GM23338 (cell line): ENCODE measurements at regions not wholly inside any gene's neighbourhood (a gene's known extent, or its start where the extent isn't known, plus 50 kb on each side); places are given as distances from the start of the nearest gene placed in this dataset.

ENCODE experiments used
- ATAC-seq: fragments of 200-7000 bp; cut with Tn5 transposase; 3 replicates; pipeline ENCODE4 v1.9.1; 2020
- DNase-seq: peaks from one replicate; pipeline ENCODE4 v3.0.0-alpha.2; 2015; ENCODE audit warnings: low spot score
- H2AFZ ChIP-seq: fragments of 200-600 bp; sonication (generic); 2 replicates; pipeline ENCODE4 v1.8.0; 2016; ENCODE audit warnings: antibody characterized with exemption, mild to moderate bottlenecking, moderate library complexity
- H3F3A ChIP-seq: fragments of 200-600 bp; sonication (generic); replicated peaks from 2 replicates; pipeline ENCODE4 v1.8.0; 2017; ENCODE audit warnings: antibody characterized with exemption, mixed run types, low read depth
- H3K27ac ChIP-seq: fragments of 200-600 bp; sonication (generic); 2 replicates; pipeline ENCODE4 v1.6.1; 2016; ENCODE audit warnings: low read depth
- H3K27me3 ChIP-seq: fragments of 200-600 bp; sonication (generic); 2 replicates; pipeline ENCODE4 v1.8.0; 2016; ENCODE audit warnings: mild to moderate bottlenecking, mixed run types, moderate library complexity; ENCODE audit not compliant: insufficient read depth
- H3K36me3 ChIP-seq: fragments of 200-600 bp; sonication (generic); 2 replicates; pipeline ENCODE4 v1.8.0; 2016; ENCODE audit warnings: mild to moderate bottlenecking; ENCODE audit not compliant: insufficient read depth
- H3K4me1 ChIP-seq: fragments of 200-600 bp; sonication (generic); 2 replicates; pipeline ENCODE4 v1.8.0; 2016; ENCODE audit warnings: mild to moderate bottlenecking, moderate library complexity; ENCODE audit not compliant: insufficient read depth
- H3K4me2 ChIP-seq: fragments of 200-600 bp; sonication (generic); 2 replicates; pipeline ENCODE4 v1.7.1; 2017; ENCODE audit warnings: mixed run types
- H3K4me3 ChIP-seq: fragments of 200-600 bp; sonication (generic); 2 replicates; pipeline ENCODE4 v1.6.1; 2016; ENCODE audit warnings: mixed run types
- H3K79me2 ChIP-seq: fragments of 200-600 bp; sonication (generic); replicated peaks from 2 replicates; pipeline ENCODE4 v1.8.0; 2017; ENCODE audit warnings: mild to moderate bottlenecking; ENCODE audit not compliant: insufficient read depth
- H3K9me2 ChIP-seq: fragments of 200-600 bp; sonication (generic); 2 replicates; pipeline ENCODE4 v1.8.0; 2017; ENCODE audit not compliant: insufficient read depth
- H4K20me1 ChIP-seq: fragments of 200-600 bp; sonication (generic); replicated peaks from 2 replicates; pipeline ENCODE4 v1.8.0; 2017; ENCODE audit warnings: mild to moderate bottlenecking; ENCODE audit not compliant: insufficient read depth
- H3K27ac Mint-ChIP-seq: 2 replicates; pipeline ENCODE4 v1.8.0; 2020; ENCODE audit warnings: inconsistent platforms, mild to moderate bottlenecking, moderate library complexity, mixed read lengths
- H3K27me3 Mint-ChIP-seq: 3 replicates; pipeline ENCODE4 v1.8.0; 2022; ENCODE audit warnings: low read depth, mild to moderate bottlenecking, moderate library complexity, mixed read lengths, inconsistent platforms; ENCODE audit not compliant: insufficient read depth, poor library complexity
- H3K36me3 Mint-ChIP-seq: 3 replicates; pipeline ENCODE4 v1.8.0; 2021; ENCODE audit warnings: low read depth, mild to moderate bottlenecking, inconsistent platforms, moderate library complexity, mixed read lengths
- H3K4me1 Mint-ChIP-seq: 3 replicates; pipeline ENCODE4 v1.8.0; 2020; ENCODE audit warnings: mild to moderate bottlenecking, inconsistent platforms, mixed read lengths
- H3K4me3 Mint-ChIP-seq: 3 replicates; pipeline ENCODE4 v1.8.0; 2021; ENCODE audit warnings: moderate library complexity, mild to moderate bottlenecking, inconsistent platforms, mixed read lengths
- H3K9me3 Mint-ChIP-seq: 3 replicates; pipeline ENCODE4 v1.8.0; 2020; ENCODE audit warnings: moderate library complexity, mild to moderate bottlenecking, inconsistent platforms, mixed read lengths
- CREB1 ChIP-seq: fragments of 250-450 bp; sonication (Bioruptor Pico); IDR thresholded peaks from 2 replicates; pipeline ENCODE4 v1.5.0; 2020; ENCODE audit warnings: low read depth, mild to moderate bottlenecking, moderate library complexity
- EZH2 ChIP-seq: fragments of 200-600 bp; sonication (generic); IDR thresholded peaks from one replicate; pipeline ENCODE4 v1.8.0; 2017; ENCODE audit warnings: antibody characterized with exemption, mild to moderate bottlenecking, low read depth; ENCODE audit not compliant: unreplicated experiment
- EZH2phosphoT487 ChIP-seq: fragments of 200-600 bp; sonication (generic); IDR thresholded peaks from one replicate; pipeline ENCODE4 v1.8.1; 2018; ENCODE audit warnings: antibody characterized with exemption; ENCODE audit not compliant: unreplicated experiment
- JUNB ChIP-seq: IDR thresholded peaks from one replicate; pipeline ENCODE4 v1.6.1; 2016; ENCODE audit warnings: antibody characterized with exemption; ENCODE audit not compliant: unreplicated experiment
- NANOG ChIP-seq: IDR thresholded peaks from 2 replicates; pipeline ENCODE4 v1.6.1; 2016; ENCODE audit warnings: antibody characterized with exemption, borderline replicate concordance
- POLR2AphosphoS5 ChIP-seq: IDR thresholded peaks from 2 replicates; pipeline ENCODE4 v1.6.1; 2016; ENCODE audit warnings: antibody characterized with exemption, low read depth
- STAT1 ChIP-seq: IDR thresholded peaks from one replicate; pipeline ENCODE4 v1.6.1; 2016; ENCODE audit warnings: antibody characterized with exemption; ENCODE audit not compliant: unreplicated experiment
- ZNF114 ChIP-seq: fragments of 250-450 bp; sonication (Bioruptor Pico); IDR thresholded peaks from 2 replicates; pipeline ENCODE4 v1.5.0; 2020; ENCODE audit warnings: mild to moderate bottlenecking, moderate library complexity
- ZNF331 ChIP-seq: fragments of 250-450 bp; sonication (Bioruptor Pico); IDR thresholded peaks from 2 replicates; pipeline ENCODE4 v1.5.0; 2020; ENCODE audit warnings: low read depth, mild to moderate bottlenecking, moderate library complexity
- TF ChIP-seq, protein P1 (sequence below): IDR thresholded peaks from 2 replicates; pipeline ENCODE4 v1.6.1; 2016; ENCODE audit warnings: antibody characterized with exemption
- TF ChIP-seq, protein P2 (sequence below), 2 experiments: fragments of 200-600 bp in 1 of 2; sonication (generic) in 1 of 2; conservative IDR thresholded peaks; 2 replicates each; pipeline versions ENCODE4 v1.5.1 to v1.6.1; 2016 to 2017; ENCODE audit warnings: antibody characterized with exemption in 2 of 2, low read depth in 2 of 2, mild to moderate bottlenecking in 2 of 2, moderate library complexity in 1 of 2
- TF ChIP-seq, protein P3 (sequence below): fragments of 250-450 bp; sonication (Bioruptor Pico); IDR thresholded peaks from 2 replicates; pipeline ENCODE4 v1.5.0; 2020; ENCODE audit warnings: mild to moderate bottlenecking, moderate library complexity
- TF ChIP-seq, protein P4 (sequence below): IDR thresholded peaks from one replicate; pipeline ENCODE4 v1.6.1; 2018; ENCODE audit warnings: antibody characterized with exemption; ENCODE audit not compliant: unreplicated experiment

DNA sequence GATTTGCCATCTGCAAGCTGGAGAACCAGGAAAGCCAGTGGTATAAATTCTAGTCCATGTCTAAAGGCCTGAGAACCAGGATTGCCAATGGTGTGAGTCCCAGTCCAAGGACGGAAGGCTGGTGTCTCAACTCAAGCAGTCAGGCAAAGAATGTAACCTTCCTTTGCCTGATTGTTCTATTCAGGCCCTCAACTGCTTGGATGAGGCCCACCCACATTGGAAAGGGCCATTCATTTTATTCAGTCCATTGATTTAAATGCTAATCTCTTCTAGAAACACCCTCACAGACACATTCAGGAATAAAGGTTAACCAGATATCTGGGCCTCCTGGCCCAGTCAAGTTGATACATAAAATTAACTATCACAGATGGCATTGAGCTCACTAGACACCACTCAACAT is 427.8 kb downstream of the ZNF608 start:
- H3K4me1 ChIP-seq = no peaks in the 10 kb centered on the region
- H3K9me3 Mint-ChIP-seq = peaks cover 7% of the 10 kb centered on the region
- peaks cover 2% of the 10 kb centered on the region; the same call in 1 of the 3 replicates for H3K4me1 Mint-ChIP-seq
- ATAC-seq = no peak
- H3K27me3 ChIP-seq = no peaks in the 10 kb centered on the region
- H3K27ac Mint-ChIP-seq = no peak overlapping the region
- DNase-seq = no peak
- TF ChIP-seq, protein P1, sequence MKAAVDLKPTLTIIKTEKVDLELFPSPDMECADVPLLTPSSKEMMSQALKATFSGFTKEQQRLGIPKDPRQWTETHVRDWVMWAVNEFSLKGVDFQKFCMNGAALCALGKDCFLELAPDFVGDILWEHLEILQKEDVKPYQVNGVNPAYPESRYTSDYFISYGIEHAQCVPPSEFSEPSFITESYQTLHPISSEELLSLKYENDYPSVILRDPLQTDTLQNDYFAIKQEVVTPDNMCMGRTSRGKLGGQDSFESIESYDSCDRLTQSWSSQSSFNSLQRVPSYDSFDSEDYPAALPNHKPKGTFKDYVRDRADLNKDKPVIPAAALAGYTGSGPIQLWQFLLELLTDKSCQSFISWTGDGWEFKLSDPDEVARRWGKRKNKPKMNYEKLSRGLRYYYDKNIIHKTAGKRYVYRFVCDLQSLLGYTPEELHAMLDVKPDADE = no peak
- TF ChIP-seq CREB1 (CRISPR knock-in tag) (no peak), EZH2 (no peak), JUNB (no peak), EZH2phosphoT487 (no peak), NANOG (no peak), ZNF331 (CRISPR knock-in tag) (no peak), STAT1 (no peak), ZNF114 (CRISPR knock-in tag) (no peak), POLR2AphosphoS5 (no peak)
- TF ChIP-seq, protein P2, sequence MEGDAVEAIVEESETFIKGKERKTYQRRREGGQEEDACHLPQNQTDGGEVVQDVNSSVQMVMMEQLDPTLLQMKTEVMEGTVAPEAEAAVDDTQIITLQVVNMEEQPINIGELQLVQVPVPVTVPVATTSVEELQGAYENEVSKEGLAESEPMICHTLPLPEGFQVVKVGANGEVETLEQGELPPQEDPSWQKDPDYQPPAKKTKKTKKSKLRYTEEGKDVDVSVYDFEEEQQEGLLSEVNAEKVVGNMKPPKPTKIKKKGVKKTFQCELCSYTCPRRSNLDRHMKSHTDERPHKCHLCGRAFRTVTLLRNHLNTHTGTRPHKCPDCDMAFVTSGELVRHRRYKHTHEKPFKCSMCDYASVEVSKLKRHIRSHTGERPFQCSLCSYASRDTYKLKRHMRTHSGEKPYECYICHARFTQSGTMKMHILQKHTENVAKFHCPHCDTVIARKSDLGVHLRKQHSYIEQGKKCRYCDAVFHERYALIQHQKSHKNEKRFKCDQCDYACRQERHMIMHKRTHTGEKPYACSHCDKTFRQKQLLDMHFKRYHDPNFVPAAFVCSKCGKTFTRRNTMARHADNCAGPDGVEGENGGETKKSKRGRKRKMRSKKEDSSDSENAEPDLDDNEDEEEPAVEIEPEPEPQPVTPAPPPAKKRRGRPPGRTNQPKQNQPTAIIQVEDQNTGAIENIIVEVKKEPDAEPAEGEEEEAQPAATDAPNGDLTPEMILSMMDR (conservative IDR thresholded peaks at IDR 0.05; ENCODE audit: low read depth in 2 of 2) = no peak
- TF ChIP-seq, protein P3, sequence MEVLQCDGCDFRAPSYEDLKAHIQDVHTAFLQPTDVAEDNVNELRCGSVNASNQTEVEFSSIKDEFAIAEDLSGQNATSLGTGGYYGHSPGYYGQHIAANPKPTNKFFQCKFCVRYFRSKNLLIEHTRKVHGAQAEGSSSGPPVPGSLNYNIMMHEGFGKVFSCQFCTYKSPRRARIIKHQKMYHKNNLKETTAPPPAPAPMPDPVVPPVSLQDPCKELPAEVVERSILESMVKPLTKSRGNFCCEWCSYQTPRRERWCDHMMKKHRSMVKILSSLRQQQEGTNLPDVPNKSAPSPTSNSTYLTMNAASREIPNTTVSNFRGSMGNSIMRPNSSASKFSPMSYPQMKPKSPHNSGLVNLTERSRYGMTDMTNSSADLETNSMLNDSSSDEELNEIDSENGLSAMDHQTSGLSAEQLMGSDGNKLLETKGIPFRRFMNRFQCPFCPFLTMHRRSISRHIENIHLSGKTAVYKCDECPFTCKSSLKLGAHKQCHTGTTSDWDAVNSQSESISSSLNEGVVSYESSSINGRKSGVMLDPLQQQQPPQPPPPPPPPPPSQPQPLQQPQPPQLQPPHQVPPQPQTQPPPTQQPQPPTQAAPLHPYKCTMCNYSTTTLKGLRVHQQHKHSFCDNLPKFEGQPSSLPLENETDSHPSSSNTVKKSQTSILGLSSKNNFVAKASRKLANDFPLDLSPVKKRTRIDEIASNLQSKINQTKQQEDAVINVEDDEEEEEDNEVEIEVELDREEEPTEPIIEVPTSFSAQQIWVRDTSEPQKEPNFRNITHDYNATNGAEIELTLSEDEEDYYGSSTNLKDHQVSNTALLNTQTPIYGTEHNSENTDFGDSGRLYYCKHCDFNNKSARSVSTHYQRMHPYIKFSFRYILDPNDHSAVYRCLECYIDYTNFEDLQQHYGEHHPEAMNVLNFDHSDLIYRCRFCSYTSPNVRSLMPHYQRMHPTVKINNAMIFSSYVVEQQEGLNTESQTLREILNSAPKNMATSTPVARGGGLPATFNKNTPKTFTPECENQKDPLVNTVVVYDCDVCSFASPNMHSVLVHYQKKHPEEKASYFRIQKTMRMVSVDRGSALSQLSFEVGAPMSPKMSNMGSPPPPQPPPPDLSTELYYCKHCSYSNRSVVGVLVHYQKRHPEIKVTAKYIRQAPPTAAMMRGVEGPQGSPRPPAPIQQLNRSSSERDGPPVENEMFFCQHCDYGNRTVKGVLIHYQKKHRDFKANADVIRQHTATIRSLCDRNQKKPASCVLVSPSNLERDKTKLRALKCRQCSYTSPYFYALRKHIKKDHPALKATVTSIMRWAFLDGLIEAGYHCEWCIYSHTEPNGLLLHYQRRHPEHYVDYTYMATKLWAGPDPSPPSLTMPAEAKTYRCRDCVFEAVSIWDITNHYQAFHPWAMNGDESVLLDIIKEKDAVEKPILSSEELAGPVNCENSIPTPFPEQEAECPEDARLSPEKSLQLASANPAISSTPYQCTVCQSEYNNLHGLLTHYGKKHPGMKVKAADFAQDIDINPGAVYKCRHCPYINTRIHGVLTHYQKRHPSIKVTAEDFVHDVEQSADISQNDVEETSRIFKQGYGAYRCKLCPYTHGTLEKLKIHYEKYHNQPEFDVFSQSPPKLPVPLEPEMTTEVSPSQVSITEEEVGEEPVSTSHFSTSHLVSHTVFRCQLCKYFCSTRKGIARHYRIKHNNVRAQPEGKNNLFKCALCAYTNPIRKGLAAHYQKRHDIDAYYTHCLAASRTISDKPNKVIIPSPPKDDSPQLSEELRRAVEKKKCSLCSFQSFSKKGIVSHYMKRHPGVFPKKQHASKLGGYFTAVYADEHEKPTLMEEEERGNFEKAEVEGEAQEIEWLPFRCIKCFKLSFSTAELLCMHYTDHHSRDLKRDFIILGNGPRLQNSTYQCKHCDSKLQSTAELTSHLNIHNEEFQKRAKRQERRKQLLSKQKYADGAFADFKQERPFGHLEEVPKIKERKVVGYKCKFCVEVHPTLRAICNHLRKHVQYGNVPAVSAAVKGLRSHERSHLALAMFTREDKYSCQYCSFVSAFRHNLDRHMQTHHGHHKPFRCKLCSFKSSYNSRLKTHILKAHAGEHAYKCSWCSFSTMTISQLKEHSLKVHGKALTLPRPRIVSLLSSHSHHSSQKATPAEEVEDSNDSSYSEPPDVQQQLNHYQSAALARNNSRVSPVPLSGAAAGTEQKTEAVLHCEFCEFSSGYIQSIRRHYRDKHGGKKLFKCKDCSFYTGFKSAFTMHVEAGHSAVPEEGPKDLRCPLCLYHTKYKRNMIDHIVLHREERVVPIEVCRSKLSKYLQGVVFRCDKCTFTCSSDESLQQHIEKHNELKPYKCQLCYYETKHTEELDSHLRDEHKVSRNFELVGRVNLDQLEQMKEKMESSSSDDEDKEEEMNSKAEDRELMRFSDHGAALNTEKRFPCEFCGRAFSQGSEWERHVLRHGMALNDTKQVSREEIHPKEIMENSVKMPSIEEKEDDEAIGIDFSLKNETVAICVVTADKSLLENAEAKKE (CRISPR knock-in tag) = no peak
- TF ChIP-seq, protein P4, sequence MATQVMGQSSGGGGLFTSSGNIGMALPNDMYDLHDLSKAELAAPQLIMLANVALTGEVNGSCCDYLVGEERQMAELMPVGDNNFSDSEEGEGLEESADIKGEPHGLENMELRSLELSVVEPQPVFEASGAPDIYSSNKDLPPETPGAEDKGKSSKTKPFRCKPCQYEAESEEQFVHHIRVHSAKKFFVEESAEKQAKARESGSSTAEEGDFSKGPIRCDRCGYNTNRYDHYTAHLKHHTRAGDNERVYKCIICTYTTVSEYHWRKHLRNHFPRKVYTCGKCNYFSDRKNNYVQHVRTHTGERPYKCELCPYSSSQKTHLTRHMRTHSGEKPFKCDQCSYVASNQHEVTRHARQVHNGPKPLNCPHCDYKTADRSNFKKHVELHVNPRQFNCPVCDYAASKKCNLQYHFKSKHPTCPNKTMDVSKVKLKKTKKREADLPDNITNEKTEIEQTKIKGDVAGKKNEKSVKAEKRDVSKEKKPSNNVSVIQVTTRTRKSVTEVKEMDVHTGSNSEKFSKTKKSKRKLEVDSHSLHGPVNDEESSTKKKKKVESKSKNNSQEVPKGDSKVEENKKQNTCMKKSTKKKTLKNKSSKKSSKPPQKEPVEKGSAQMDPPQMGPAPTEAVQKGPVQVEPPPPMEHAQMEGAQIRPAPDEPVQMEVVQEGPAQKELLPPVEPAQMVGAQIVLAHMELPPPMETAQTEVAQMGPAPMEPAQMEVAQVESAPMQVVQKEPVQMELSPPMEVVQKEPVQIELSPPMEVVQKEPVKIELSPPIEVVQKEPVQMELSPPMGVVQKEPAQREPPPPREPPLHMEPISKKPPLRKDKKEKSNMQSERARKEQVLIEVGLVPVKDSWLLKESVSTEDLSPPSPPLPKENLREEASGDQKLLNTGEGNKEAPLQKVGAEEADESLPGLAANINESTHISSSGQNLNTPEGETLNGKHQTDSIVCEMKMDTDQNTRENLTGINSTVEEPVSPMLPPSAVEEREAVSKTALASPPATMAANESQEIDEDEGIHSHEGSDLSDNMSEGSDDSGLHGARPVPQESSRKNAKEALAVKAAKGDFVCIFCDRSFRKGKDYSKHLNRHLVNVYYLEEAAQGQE = no peak
- H3K4me3 ChIP-seq = no peak overlapping the region
- H3K36me3 ChIP-seq = peaks cover 9% of the 10 kb centered on the region; the same call in 1 of the 2 replicates
- H3F3A ChIP-seq = no peaks in the 10 kb centered on the region
- no peak overlapping the region for H2AFZ ChIP-seq
- H3K4me3 Mint-ChIP-seq = no peak overlapping the region
- no peaks in the 10 kb centered on the region for H4K20me1 ChIP-seq
- peaks cover 12% of the 10 kb centered on the region for H3K36me3 Mint-ChIP-seq
- no peaks in the 10 kb centered on the region for H3K79me2 ChIP-seq
- no peak overlapping the region for H3K4me2 ChIP-seq
- 0 out of 2 replicates have a peak, but pooled peaks cover 6% of the 10 kb centered on the region for H3K9me2 ChIP-seq
- no peak overlapping the region for H3K27ac ChIP-seq
- H3K27me3 Mint-ChIP-seq = no peaks in the 10 kb centered on the region
